ENCODE measurements at regions not wholly inside any gene's neighbourhood (a gene's known extent, or its start where the extent isn't known, plus 50 kb on each side); places are given as distances from the start of the nearest gene placed in this dataset.
"Not testable (repeated sequence)": the region's sequence is repeated elsewhere in the genome, so short reads cannot be mapped to it uniquely, and the experiment has no call there.

DNA sequence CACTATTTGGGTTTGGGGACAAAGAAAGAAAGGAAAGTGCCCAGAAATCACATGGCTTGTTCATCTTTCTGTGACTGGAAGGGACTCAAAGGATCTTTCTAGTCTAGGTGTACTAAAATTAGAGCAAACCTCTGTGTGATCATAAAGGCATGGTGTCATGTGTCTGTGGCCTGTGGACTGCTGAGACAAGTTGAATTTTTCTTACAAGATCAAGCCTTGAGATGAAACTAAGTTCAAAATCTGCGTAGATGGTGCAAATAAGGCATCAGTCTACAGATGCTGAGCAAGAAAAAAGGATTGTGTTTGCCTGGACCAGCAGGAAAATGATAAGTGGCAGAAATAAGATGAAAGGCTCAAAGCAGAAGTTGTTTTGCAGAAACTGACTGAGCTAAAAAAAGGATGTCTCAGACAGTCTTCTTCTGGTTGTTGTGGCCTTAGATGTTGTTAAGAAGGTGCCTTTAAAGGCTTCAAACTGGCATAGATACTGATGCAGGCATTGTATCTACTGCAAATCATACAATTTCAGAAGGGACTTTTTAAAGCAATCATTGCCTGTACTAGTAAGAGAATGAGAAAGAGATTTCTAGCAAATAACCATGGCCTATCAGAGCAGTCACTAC, 97.2 kb downstream of the KLRB1 start:
- FAIRE-seq; H3K4me3 ChIP-seq (replicated peaks in 1 of 3; ENCODE audit: insufficient read depth in 1 of 3, low read depth in 2 of 3, low read length in 3 of 3); H3K27ac ChIP-seq (ENCODE audit: extremely low read length, insufficient read depth, low read length); H3K36me3 ChIP-seq (replicated peaks in 1 of 2; ENCODE audit: control insufficient read depth in 1 of 2, insufficient read depth in 2 of 2, low read length in 2 of 2); H3K4me1 ChIP-seq (ENCODE audit: insufficient read depth, low read length); H3K9me3 ChIP-seq (ENCODE audit: low read length); H3K27me3 ChIP-seq (ENCODE audit: control insufficient read depth in 1 of 2, insufficient read depth in 2 of 2, low read length in 2 of 2); CTCF ChIA-PET (ENCODE audit: low intra/inter-chr PET ratio, low total read pairs); DNase-seq (ENCODE audit: low spot score); H3K79me2 ChIP-seq (ENCODE audit: insufficient read depth, low read length); POLR2A ChIA-PET; H2AFZ ChIP-seq (ENCODE audit: low read length); H3K4me2 ChIP-seq (ENCODE audit: low read depth, low read length); H4K20me1 ChIP-seq (ENCODE audit: insufficient read depth, low read length); ATAC-seq; H3K9ac ChIP-seq (ENCODE audit: insufficient read depth, low read depth, low read length); intact Hi-C loops (cut with micrococcal nuclease; ENCODE audit: unreplicated experiment); in situ Hi-C loops (cut with HindIII; ENCODE audit: extremely low pct_ligation_motif_present, low pct_unique_long_range_greater_than_20kb); BruUV-seq (replicated peaks): not testable (repeated sequence)
- 82% methylated on average over 1 of the region's 1 CpG for WGBS (ENCODE audit: low lambda C conversion rate)

DNA sequence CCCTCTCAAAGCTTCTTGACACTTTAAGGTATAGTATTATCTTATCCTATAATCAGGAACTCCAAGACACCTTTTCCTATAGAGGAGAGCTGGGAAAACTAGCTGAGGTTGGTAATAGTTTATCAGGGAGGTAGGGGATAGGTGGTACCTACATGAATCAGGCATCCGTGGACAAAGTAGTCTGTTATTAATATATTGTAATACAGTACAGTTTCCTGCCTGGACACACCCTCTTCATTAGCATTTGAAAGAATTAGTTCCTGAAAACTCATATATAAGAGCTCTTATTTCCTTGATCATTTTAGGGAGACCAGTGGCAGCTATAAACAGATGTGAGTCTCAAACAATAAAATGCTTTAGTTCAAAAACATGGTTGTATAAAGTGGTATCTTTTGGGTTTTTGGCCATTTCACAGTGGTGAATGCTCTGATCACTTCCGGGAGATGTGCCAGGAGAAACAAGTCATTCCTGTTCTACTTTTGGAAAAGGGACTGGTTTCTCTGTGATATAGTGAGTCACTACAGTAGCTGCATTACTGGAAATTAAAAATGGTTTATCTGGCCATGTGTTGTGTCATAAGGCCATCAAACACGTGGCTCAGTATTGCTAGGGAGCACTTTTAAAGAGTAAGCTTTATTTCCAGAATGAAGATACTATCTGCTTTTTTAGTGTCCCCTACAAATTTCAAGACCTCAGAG, 98.1 kb downstream of the KLRB1 start:
- no peaks in the 10 kb centered on the region for H3K79me2 ChIP-seq (ENCODE audit: insufficient read depth, low read length)
- no peaks in the 10 kb centered on the region for H3K4me1 ChIP-seq (ENCODE audit: insufficient read depth, low read length)
- no peak overlapping the region for H3K4me3 ChIP-seq (replicated peaks in 1 of 3; ENCODE audit: insufficient read depth in 1 of 3, low read depth in 2 of 3, low read length in 3 of 3)
- H3K4me2 ChIP-seq (ENCODE audit: low read depth, low read length) = no peak overlapping the region
- in situ Hi-C loops (cut with HindIII; ENCODE audit: extremely low pct_ligation_motif_present, low pct_unique_long_range_greater_than_20kb) = no loop called here
- H2AFZ ChIP-seq (ENCODE audit: low read length) = no peak overlapping the region
- TF ChIP-seq TBX3 (IDR thresholded peaks at IDR 0.05; ENCODE audit: borderline replicate concordance) (no peak), STAT6 (CRISPR knock-in tag; IDR thresholded peaks at IDR 0.05; ENCODE audit: borderline replicate concordance) (no peak), HMG20A (CRISPR knock-in tag; IDR thresholded peaks at IDR 0.05; ENCODE audit: borderline replicate concordance) (no peak), ZNF17 (CRISPR knock-in tag; IDR thresholded peaks at IDR 0.05) (no peak), TCF7L2 (IDR thresholded peaks at IDR 0.05; ENCODE audit: low read depth, low read length) (no peak), ETV6 (CRISPR knock-in tag; conservative IDR thresholded peaks at IDR 0.05) (no peak), EZH2 (conservative IDR thresholded peaks at IDR 0.05; ENCODE audit: low read depth, low read length) (no peak), CBX5 (CRISPR knock-in tag; IDR thresholded peaks at IDR 0.05; ENCODE audit: borderline replicate concordance) (no peak), ZNF263 (CRISPR knock-in tag; IDR thresholded peaks at IDR 0.05) (no peak), XBP1 (CRISPR knock-in tag; IDR thresholded peaks at IDR 0.05) (no peak), GTF2F1 (IDR thresholded peaks at IDR 0.05; ENCODE audit: low read length) (no peak)
- DNase-seq (ENCODE audit: low spot score) (no peak), FAIRE-seq (no peak), ATAC-seq (no peak)
- no peaks in the 10 kb centered on the region for H4K20me1 ChIP-seq (ENCODE audit: insufficient read depth, low read length)
- no peaks in the 10 kb centered on the region for H3K36me3 ChIP-seq (replicated peaks in 1 of 2; ENCODE audit: control insufficient read depth in 1 of 2, insufficient read depth in 2 of 2, low read length in 2 of 2)
- no peaks in the 10 kb centered on the region for H3K9me3 ChIP-seq (ENCODE audit: low read length)
- WGBS (ENCODE audit: low lambda C conversion rate) = 97% methylated on average over 3 of the region's 3 CpGs
- ChIA-PET POLR2A (no interaction called here), CTCF (ENCODE audit: low intra/inter-chr PET ratio, low total read pairs) (no interaction called here)
- intact Hi-C loops (cut with micrococcal nuclease; ENCODE audit: unreplicated experiment) = no loop called here
- no peak overlapping the region for H3K9ac ChIP-seq (ENCODE audit: insufficient read depth, low read depth, low read length)
- no peak overlapping the region for H3K27ac ChIP-seq (ENCODE audit: extremely low read length, insufficient read depth, low read length)
- H3K27me3 ChIP-seq (ENCODE audit: control insufficient read depth in 1 of 2, insufficient read depth in 2 of 2, low read length in 2 of 2) = no peaks in the 10 kb centered on the region
- no TSS peak for BruUV-seq (replicated peaks)
